ENCODE measurements at regions not wholly inside any gene's neighbourhood (a gene's known extent, or its start where the extent isn't known, plus 50 kb on each side); places are given as distances from the start of the nearest gene placed in this dataset.

DNA sequence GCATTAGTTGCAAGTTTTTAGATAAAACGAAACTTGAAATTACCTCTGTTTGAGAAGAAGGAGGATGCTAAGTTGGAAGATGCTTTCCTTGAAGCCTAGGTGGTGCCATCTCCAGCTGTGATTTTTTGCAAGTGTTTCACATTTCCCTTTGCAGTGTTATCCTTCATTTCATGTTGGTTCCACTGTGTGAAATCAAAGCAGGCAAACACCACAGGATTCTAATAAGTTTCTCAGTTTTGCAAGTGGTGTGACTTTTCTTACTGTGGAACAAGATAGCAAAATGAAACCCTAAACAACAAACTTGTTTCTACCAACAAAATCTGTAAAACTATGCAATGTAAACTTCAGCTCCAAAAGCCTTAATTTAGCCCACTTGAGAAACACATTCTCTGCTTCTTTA lies 260.9 kb downstream of the OXSM start:
- TF ChIP-seq, protein P1, sequence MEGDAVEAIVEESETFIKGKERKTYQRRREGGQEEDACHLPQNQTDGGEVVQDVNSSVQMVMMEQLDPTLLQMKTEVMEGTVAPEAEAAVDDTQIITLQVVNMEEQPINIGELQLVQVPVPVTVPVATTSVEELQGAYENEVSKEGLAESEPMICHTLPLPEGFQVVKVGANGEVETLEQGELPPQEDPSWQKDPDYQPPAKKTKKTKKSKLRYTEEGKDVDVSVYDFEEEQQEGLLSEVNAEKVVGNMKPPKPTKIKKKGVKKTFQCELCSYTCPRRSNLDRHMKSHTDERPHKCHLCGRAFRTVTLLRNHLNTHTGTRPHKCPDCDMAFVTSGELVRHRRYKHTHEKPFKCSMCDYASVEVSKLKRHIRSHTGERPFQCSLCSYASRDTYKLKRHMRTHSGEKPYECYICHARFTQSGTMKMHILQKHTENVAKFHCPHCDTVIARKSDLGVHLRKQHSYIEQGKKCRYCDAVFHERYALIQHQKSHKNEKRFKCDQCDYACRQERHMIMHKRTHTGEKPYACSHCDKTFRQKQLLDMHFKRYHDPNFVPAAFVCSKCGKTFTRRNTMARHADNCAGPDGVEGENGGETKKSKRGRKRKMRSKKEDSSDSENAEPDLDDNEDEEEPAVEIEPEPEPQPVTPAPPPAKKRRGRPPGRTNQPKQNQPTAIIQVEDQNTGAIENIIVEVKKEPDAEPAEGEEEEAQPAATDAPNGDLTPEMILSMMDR (conservative IDR thresholded peaks at IDR 0.05 in 1 of 2, IDR thresholded peaks at IDR 0.05 in 1 of 2; ENCODE audit: low read depth in 1 of 2, low read length in 2 of 2), result no peak
- no peak for TF ChIP-seq EZH2 (IDR thresholded peaks at IDR 0.05; ENCODE audit: low read length, missing control alignments)
